ENCODE measurements at regions not wholly inside any gene's neighbourhood (a gene's known extent, or its start where the extent isn't known, plus 50 kb on each side); places are given as distances from the start of the nearest gene placed in this dataset.

DNA sequence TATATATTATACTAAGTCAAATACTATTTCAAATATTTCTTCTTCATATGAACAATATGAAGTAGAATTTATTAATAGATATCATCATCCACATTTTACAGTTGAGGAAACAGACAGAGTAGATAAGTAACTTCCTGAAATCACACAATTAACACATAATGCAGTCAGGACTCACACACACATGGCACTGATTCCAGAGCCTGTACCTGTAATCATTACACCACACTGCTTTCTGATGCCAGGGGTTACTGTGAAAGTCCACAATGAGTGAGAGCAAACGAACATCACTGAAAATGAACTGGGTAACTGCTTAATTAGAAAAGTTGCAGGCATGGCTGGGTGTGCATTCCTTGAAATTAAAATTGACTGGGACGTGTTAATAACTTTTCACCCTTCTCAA is 169.3 kb upstream of the IFNG-AS1 start:
- Histone ChIP-seq H2AK5ac (ENCODE audit: low read depth, low read length) (no peak overlapping the region), H3K9ac (replicated peaks in 1 of 4; ENCODE audit: extremely low read depth in 1 of 4, low read depth in 3 of 4, low read length in 3 of 4) (no peak overlapping the region), H4K8ac (ENCODE audit: extremely low read depth, insufficient read depth, low read length) (no peak overlapping the region), H2BK20ac (ENCODE audit: low read length) (no peak overlapping the region), H2BK5ac (ENCODE audit: low read depth, low read length) (no peak overlapping the region), H2BK12ac (ENCODE audit: low read depth, low read length) (no peak overlapping the region), H3K18ac (ENCODE audit: extremely low read depth, low read length) (no peak overlapping the region), H3K36me3 (ENCODE audit: control insufficient read depth in 2 of 4, insufficient read depth in 4 of 4, low read length in 3 of 4) (no peaks in the 10 kb centered on the region), H3K4me1 (replicated peaks in 1 of 4; ENCODE audit: control insufficient read depth in 3 of 4, insufficient read depth in 4 of 4, low read length in 3 of 4) (no peaks in the 10 kb centered on the region), H3K9me3 (ENCODE audit: insufficient read depth in 2 of 2, low read depth in 1 of 2, low read length in 1 of 2) (peaks cover 2 to 14% of the 10 kb centered on the region in 2 experiments; a peak in 3 of 4 replicates), H2BK15ac (ENCODE audit: low read length) (no peak overlapping the region), H3K4me3 (ENCODE audit: extremely low read depth in 1 of 4, insufficient read depth in 2 of 4, low read depth in 3 of 4, low read length in 4 of 4) (no peak overlapping the region), H3K4me2 (ENCODE audit: insufficient read depth in 1 of 2, low read depth in 2 of 2, low read length in 2 of 2) (no peak overlapping the region), H3K14ac (ENCODE audit: insufficient read length) (no peak overlapping the region), H3K27ac (ENCODE audit: low read depth, low read length) (no peak overlapping the region), H3K23me2 (ENCODE audit: low read depth, low read length) (no peaks in the 10 kb centered on the region), H3K79me2 (ENCODE audit: control insufficient read depth in 1 of 2, insufficient read depth in 2 of 2, low read length in 2 of 2) (no peaks in the 10 kb centered on the region), H3K27me3 (replicated peaks in 1 of 4; ENCODE audit: control insufficient read depth in 3 of 4, extremely low read depth in 1 of 4, insufficient read depth in 3 of 4, low read length in 3 of 4) (no peaks in the 10 kb centered on the region), H4K5ac (ENCODE audit: insufficient read length, low read depth, low read length) (no peak overlapping the region), H3K56ac (replicated peaks; ENCODE audit: insufficient read length, low read depth, low read length) (no peak overlapping the region), H3K23ac (ENCODE audit: insufficient read length) (no peak overlapping the region), H2AFZ (ENCODE audit: low read length) (no peak overlapping the region), H4K91ac (replicated peaks; ENCODE audit: insufficient read length, low read length) (no peak overlapping the region), H3K79me1 (ENCODE audit: low read depth, low read length) (no peaks in the 10 kb centered on the region), H2BK120ac (replicated peaks; ENCODE audit: low read depth, low read length) (no peak overlapping the region), H3K4ac (replicated peaks; ENCODE audit: insufficient read length, low read depth, low read length) (no peak overlapping the region), H4K20me1 (replicated peaks in 1 of 2; ENCODE audit: control insufficient read depth in 1 of 2, insufficient read depth in 2 of 2, low read length in 2 of 2) (no peaks in the 10 kb centered on the region)
- CTCF ChIA-PET (ENCODE audit: partially characterized antibody): interaction anchor here (1.1 kb wide), 1 partner anchor 39 kb away, joined by 3 read pairs; no protein-coding TSS in a partner anchor
- TF ChIP-seq KDM1A (IDR thresholded peaks at IDR 0.05; ENCODE audit: borderline replicate concordance, low read length): no peak
- DNase-seq (ENCODE audit: low read depth in 1 of 2, low spot score in 2 of 2) (no peak), FAIRE-seq (no peak)
- POLR2A ChIA-PET (ENCODE audit: partially characterized antibody): interaction anchor here (0.7 kb wide), 1 partner anchor 395 kb away, joined by 3 read pairs; no protein-coding TSS in a partner anchor
- 75% methylated on average over 2 of the region's 2 CpGs; no CpG with 5 or more reads in 1 of the 2 experiments for WGBS, 2 experiments (ENCODE audit: extremely low coverage in 1 of 2, insufficient coverage in 1 of 2, insufficient read length in 1 of 2, insufficient replicate concordance in 2 of 2, low coverage in 1 of 2, low lambda C conversion rate in 2 of 2, missing lambda C conversion rate in 1 of 2)

Measured in H1 (cell line).